ENCODE measurements at regions not wholly inside any gene's neighbourhood (a gene's known extent, or its start where the extent isn't known, plus 50 kb on each side); places are given as distances from the start of the nearest gene placed in this dataset.

GRCh38 chr5:57862942-57863341 is 380.3 kb upstream of the ACTBL2 start:
- TF ChIP-seq REST (IDR thresholded peaks at IDR 0.05): no peak
- no peak for TF ChIP-seq GABPA (IDR thresholded peaks at IDR 0.05 in 1 of 2, conservative IDR thresholded peaks at IDR 0.05 in 1 of 2)
- TF ChIP-seq CTCF (IDR thresholded peaks at IDR 0.05; ENCODE audit: low read depth, low read length, missing input control): no peak
- TF ChIP-seq MAX (IDR thresholded peaks at IDR 0.05): no peak
- no peak for TF ChIP-seq YY1 (IDR thresholded peaks at IDR 0.05)
- TF ChIP-seq NR2F2 (IDR thresholded peaks at IDR 0.05): no peak
- TF ChIP-seq TAF1 (conservative IDR thresholded peaks at IDR 0.05): no peak
- TF ChIP-seq SP1 (IDR thresholded peaks at IDR 0.05): no peak
- TF ChIP-seq RAD21 (IDR thresholded peaks at IDR 0.05): no peak
- TF ChIP-seq ATF3 (IDR thresholded peaks at IDR 0.05): no peak

Data from liver (tissue), 3 donors.